ENCODE measurements at regions not wholly inside any gene's neighbourhood (a gene's known extent, or its start where the extent isn't known, plus 50 kb on each side); places are given as distances from the start of the nearest gene placed in this dataset.

DNA sequence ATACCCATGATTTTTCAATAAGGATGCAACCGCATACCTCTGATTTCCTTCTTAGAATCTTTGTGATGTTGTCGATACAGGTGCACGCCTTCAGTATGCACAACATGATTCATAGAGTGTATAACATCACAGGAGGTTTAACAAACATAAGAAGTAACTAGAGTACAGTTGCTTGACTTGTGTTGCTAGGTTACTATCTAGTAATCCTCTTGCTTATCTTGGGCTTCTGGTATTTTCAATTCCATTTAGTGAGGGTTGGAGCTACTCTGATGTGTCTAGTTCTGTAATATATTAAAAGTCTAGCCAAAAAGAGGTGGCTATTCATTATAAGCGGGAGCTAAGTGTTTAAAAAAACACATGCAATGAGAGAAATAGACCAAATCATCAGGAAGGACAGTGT lies 85.5 kb upstream of the TENT5A start:
- no peaks in the 10 kb centered on the region for H3K9me2 ChIP-seq (replicated peaks; ENCODE audit: low read length)
- no peak overlapping the region for H3K9ac ChIP-seq (ENCODE audit: low read length)
- no peaks in the 10 kb centered on the region for H3K27me3 ChIP-seq (ENCODE audit: low read length)
- H3F3A ChIP-seq (ENCODE audit: low read length, unreplicated experiment) = no peaks in the 10 kb centered on the region
- no peaks in the 10 kb centered on the region for H3K79me2 ChIP-seq (ENCODE audit: low read length)
- intact Hi-C loops (cut with micrococcal nuclease) = no loop called here
- no peaks in the 10 kb centered on the region for H3K9me3 ChIP-seq (ENCODE audit: low read length)
- ChIA-PET POLR2A (ENCODE audit: unreplicated experiment) (no interaction called here), CTCF (no interaction called here)
- DNase-seq (peak; percentile 20), ATAC-seq (peak; percentile 51; the same call in 1 of the 2 replicates)
- no peaks in the 10 kb centered on the region for H3K36me3 ChIP-seq (ENCODE audit: low read depth, low read length)
- no peak overlapping the region for H2AFZ ChIP-seq (ENCODE audit: low read length)
- H3K4me1 ChIP-seq (ENCODE audit: insufficient read depth, low read length) = peaks cover 4% of the 10 kb centered on the region
- no TSS peak for BruUV-seq (replicated peaks)
- TF ChIP-seq EZH2 (IDR thresholded peaks at IDR 0.05; ENCODE audit: low read length, unreplicated experiment) = no peak
- no peak for TF ChIP-seq EZH2phosphoT487 (IDR thresholded peaks at IDR 0.05; ENCODE audit: borderline replicate concordance, low read length)
- TF ChIP-seq, protein P1, sequence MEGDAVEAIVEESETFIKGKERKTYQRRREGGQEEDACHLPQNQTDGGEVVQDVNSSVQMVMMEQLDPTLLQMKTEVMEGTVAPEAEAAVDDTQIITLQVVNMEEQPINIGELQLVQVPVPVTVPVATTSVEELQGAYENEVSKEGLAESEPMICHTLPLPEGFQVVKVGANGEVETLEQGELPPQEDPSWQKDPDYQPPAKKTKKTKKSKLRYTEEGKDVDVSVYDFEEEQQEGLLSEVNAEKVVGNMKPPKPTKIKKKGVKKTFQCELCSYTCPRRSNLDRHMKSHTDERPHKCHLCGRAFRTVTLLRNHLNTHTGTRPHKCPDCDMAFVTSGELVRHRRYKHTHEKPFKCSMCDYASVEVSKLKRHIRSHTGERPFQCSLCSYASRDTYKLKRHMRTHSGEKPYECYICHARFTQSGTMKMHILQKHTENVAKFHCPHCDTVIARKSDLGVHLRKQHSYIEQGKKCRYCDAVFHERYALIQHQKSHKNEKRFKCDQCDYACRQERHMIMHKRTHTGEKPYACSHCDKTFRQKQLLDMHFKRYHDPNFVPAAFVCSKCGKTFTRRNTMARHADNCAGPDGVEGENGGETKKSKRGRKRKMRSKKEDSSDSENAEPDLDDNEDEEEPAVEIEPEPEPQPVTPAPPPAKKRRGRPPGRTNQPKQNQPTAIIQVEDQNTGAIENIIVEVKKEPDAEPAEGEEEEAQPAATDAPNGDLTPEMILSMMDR (conservative IDR thresholded peaks at IDR 0.05; ENCODE audit: low read depth, low read length) = no peak
- no peak overlapping the region for H3K4me2 ChIP-seq (ENCODE audit: low read length)
- no peak overlapping the region for H3K4me3 ChIP-seq (ENCODE audit: low read length)
- no peak overlapping the region for H3K27ac ChIP-seq (ENCODE audit: low read length)
- H4K20me1 ChIP-seq (ENCODE audit: low read length) = no peaks in the 10 kb centered on the region

DNA sequence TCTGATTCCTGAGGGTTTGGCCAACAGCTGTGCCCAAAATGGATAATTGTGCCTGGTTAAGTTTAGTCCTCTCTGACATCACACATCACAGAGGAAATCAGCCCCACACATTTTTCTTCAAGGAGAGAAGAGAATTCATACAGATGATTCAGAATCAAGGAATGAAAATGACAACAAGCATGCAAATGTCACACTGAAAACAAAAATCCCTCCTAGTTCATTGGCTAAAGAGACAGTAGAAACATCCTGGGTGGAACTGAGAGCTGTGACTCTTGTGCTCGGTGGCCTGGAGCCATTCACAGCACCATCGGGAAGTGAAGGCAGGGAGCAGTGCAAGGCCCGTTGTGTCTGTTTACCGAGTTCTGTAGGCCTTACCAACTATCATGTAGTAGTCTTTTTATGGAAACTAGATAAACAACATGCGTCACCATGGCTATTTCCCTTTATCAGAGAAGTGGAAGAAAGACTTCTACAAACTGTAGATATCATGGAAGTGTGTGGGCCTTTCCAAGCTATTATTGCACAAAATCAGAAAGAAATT lies 81.7 kb upstream of the TENT5A start:
- Histone ChIP-seq H3K27ac (ENCODE audit: low read length) (no peak overlapping the region), H3K9ac (ENCODE audit: low read length) (no peak overlapping the region), H3K4me1 (ENCODE audit: insufficient read depth, low read length) (no peaks in the 10 kb centered on the region; the same call in 1 of the 2 replicates), H3K4me3 (ENCODE audit: low read length) (no peak overlapping the region), H3K36me3 (ENCODE audit: low read depth, low read length) (no peaks in the 10 kb centered on the region), H3K9me2 (replicated peaks; ENCODE audit: low read length) (no peaks in the 10 kb centered on the region), H2AFZ (ENCODE audit: low read length) (peak overlapping the region; percentile 43; the same call in 1 of the 2 replicates), H4K20me1 (ENCODE audit: low read length) (no peaks in the 10 kb centered on the region), H3K27me3 (ENCODE audit: low read length) (no peaks in the 10 kb centered on the region), H3K9me3 (ENCODE audit: low read length) (no peaks in the 10 kb centered on the region), H3K79me2 (ENCODE audit: low read length) (no peaks in the 10 kb centered on the region), H3F3A (ENCODE audit: low read length, unreplicated experiment) (no peaks in the 10 kb centered on the region), H3K4me2 (ENCODE audit: low read length) (no peak overlapping the region)
- ChIA-PET CTCF (no interaction called here), POLR2A (ENCODE audit: unreplicated experiment) (no interaction called here)
- TF ChIP-seq EZH2 (IDR thresholded peaks at IDR 0.05; ENCODE audit: low read length, unreplicated experiment) = no peak
- TF ChIP-seq, protein P1 (conservative IDR thresholded peaks at IDR 0.05; ENCODE audit: low read depth, low read length) = no peak
- no peak for TF ChIP-seq EZH2phosphoT487 (IDR thresholded peaks at IDR 0.05; ENCODE audit: borderline replicate concordance, low read length)
- DNase-seq = peak; percentile 53
- ATAC-seq = peak; percentile 37
- BruUV-seq (replicated peaks) = no TSS peak
- intact Hi-C loops (cut with micrococcal nuclease) = no loop called here

- intact Hi-C loops (cut with micrococcal nuclease) = no loop called here
- no peak for ATAC-seq
Measured at GRCh38 chr6:81832304-81832703, 79.8 kb upstream of the TENT5A start.

More at GRCh38 chr6:81832304-81832703, 79.8 kb upstream of the TENT5A start:
- H4K20me1 ChIP-seq (ENCODE audit: low read length) = no peaks in the 10 kb centered on the region
- no TSS peak for BruUV-seq (replicated peaks)
- no peaks in the 10 kb centered on the region for H3K9me2 ChIP-seq (replicated peaks; ENCODE audit: low read length)
- no peaks in the 10 kb centered on the region; the same call in 1 of the 2 replicates for H3K4me1 ChIP-seq (ENCODE audit: insufficient read depth, low read length)
- POLR2A ChIA-PET (ENCODE audit: unreplicated experiment) = no interaction called here
- H3K79me2 ChIP-seq (ENCODE audit: low read length) = no peaks in the 10 kb centered on the region
- H3K4me3 ChIP-seq (ENCODE audit: low read length) = no peak overlapping the region
- CTCF ChIA-PET = no interaction called here
- H3K9me3 ChIP-seq (ENCODE audit: low read length) = no peaks in the 10 kb centered on the region
- no peak overlapping the region for H3K9ac ChIP-seq (ENCODE audit: low read length)
- H3K27ac ChIP-seq (ENCODE audit: low read length) = no peak overlapping the region
- H3K27me3 ChIP-seq (ENCODE audit: low read length) = no peaks in the 10 kb centered on the region
- no peaks in the 10 kb centered on the region for H3F3A ChIP-seq (ENCODE audit: low read length, unreplicated experiment)
- no peak for DNase-seq
- TF ChIP-seq EZH2 (IDR thresholded peaks at IDR 0.05; ENCODE audit: low read length, unreplicated experiment) (no peak), EZH2phosphoT487 (IDR thresholded peaks at IDR 0.05; ENCODE audit: borderline replicate concordance, low read length) (no peak)
- TF ChIP-seq, protein P1 (conservative IDR thresholded peaks at IDR 0.05; ENCODE audit: low read depth, low read length) = no peak
- no peak overlapping the region for H3K4me2 ChIP-seq (ENCODE audit: low read length)
- H3K36me3 ChIP-seq (ENCODE audit: low read depth, low read length) = no peaks in the 10 kb centered on the region
- H2AFZ ChIP-seq (ENCODE audit: low read length) = no peak overlapping the region
